ENCODE measurements at regions not wholly inside any gene's neighbourhood (a gene's known extent, or its start where the extent isn't known, plus 50 kb on each side); places are given as distances from the start of the nearest gene placed in this dataset.

GRCh38 chr3:31432897-31433678 lies 99.6 kb upstream of the STT3B start:
- in situ Hi-C loops (cut with MboI; ENCODE audit: low sequenced_read_pairs, unreplicated experiment) = no loop called here
- TF ChIP-seq CTCF (IDR thresholded peaks at IDR 0.05; ENCODE audit: borderline replicate concordance, control extremely low read depth, extremely low read depth, insufficient read depth, missing control alignments) = no peak
- no peak for DNase-seq (ENCODE audit: low spot score)

- in situ Hi-C loops (cut with MboI; ENCODE audit: low sequenced_read_pairs, unreplicated experiment) = no loop called here
- no peak for DNase-seq (ENCODE audit: low spot score)
- TF ChIP-seq CTCF (IDR thresholded peaks at IDR 0.05; ENCODE audit: borderline replicate concordance, control extremely low read depth, extremely low read depth, insufficient read depth, missing control alignments) = no peak
Observed at GRCh38 chr3:31433679-31433992, 99.1 kb upstream of the STT3B start.

- no peak for DNase-seq (ENCODE audit: low spot score)
- in situ Hi-C loops (cut with MboI; ENCODE audit: low sequenced_read_pairs, unreplicated experiment) = no loop called here
- TF ChIP-seq CTCF (IDR thresholded peaks at IDR 0.05; ENCODE audit: borderline replicate concordance, control extremely low read depth, extremely low read depth, insufficient read depth, missing control alignments) = no peak
Observed at GRCh38 chr3:31434819-31435218, 97.9 kb upstream of the STT3B start.

- no peak for TF ChIP-seq CTCF (IDR thresholded peaks at IDR 0.05; ENCODE audit: borderline replicate concordance, control extremely low read depth, extremely low read depth, insufficient read depth, missing control alignments)
- in situ Hi-C loops (cut with MboI; ENCODE audit: low sequenced_read_pairs, unreplicated experiment) = no loop called here
- no peak for DNase-seq (ENCODE audit: low spot score)
Observed at GRCh38 chr3:31436830-31437229, 95.9 kb upstream of the STT3B start.

DNA sequence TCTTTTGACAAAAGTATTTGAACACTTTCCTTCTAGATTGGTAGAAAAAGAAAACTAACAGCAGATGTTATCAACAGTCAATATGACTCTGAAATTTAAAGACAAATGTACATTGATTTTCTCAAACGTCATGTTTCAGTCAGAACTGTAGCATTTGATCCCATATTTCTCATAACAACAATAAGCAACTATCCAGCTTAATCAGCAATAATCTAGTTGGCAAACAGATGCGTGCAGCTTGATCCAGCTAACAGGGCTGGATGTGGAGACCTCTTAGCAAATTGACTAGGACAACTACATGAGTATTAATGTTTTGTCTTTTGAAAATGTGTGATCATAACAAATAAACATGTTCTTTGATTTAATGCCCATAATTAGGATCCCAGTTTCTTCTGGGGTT lies 94.0 kb upstream of the STT3B start:
- in situ Hi-C loops (cut with MboI; ENCODE audit: low sequenced_read_pairs, unreplicated experiment) = no loop called here

GRCh38 chr3:31439890-31440750 lies 92.6 kb upstream of the STT3B start:
- in situ Hi-C loops (cut with MboI; ENCODE audit: low sequenced_read_pairs, unreplicated experiment) = no loop called here
- TF ChIP-seq CTCF (IDR thresholded peaks at IDR 0.05; ENCODE audit: borderline replicate concordance, control extremely low read depth, extremely low read depth, insufficient read depth, missing control alignments) = no peak

More for the DNA sequence above, 94.0 kb upstream of the STT3B start:
- no peak for TF ChIP-seq CTCF (IDR thresholded peaks at IDR 0.05; ENCODE audit: borderline replicate concordance, control extremely low read depth, extremely low read depth, insufficient read depth, missing control alignments)
- no peak for DNase-seq (ENCODE audit: low spot score)

More at GRCh38 chr3:31439890-31440750, 92.6 kb upstream of the STT3B start:
- DNase-seq (ENCODE audit: low spot score) = no peak

Data from GM13976 (cell line).